SU-DHL-6 (cell line): ENCODE measurements at regions not wholly inside any gene's neighbourhood (a gene's known extent, or its start where the extent isn't known, plus 50 kb on each side); places are given as distances from the start of the nearest gene placed in this dataset.

Experiments
- H2AFZ ChIP-seq: fragments of 200-600 bp; sonication (generic); 2 replicates; pipeline ENCODE4 v1.6.1; 2014; ENCODE audit warnings: low read depth, mild to moderate bottlenecking, moderate library complexity, mixed read lengths, antibody characterized with exemption, low read length; ENCODE audit not compliant: severe bottlenecking
- H3F3A ChIP-seq: fragments of 200-600 bp; shearing (Covaris generic); 2 replicates; pipeline ENCODE4 v1.6.0; 2016; ENCODE audit warnings: antibody characterized with exemption, mild to moderate bottlenecking; ENCODE audit not compliant: insufficient read depth
- H3K27ac ChIP-seq: fragments of 200-600 bp; sonication (generic); 2 replicates; pipeline ENCODE4 v1.5.1; 2016; ENCODE audit warnings: low read depth, mild to moderate bottlenecking, low read length, moderate library complexity, mixed read lengths
- H3K27me3 ChIP-seq: fragments of 200-600 bp; sonication (generic), shearing (Covaris generic); 2 replicates; pipeline ENCODE4 v1.6.0; 2014; ENCODE audit warnings: mild to moderate bottlenecking, low read length
- H3K36me3 ChIP-seq: fragments of 200-600 bp; sonication (generic); 2 replicates; pipeline ENCODE4 v1.6.1; 2014; ENCODE audit warnings: mild to moderate bottlenecking, low read length, mixed read lengths
- H3K4me2 ChIP-seq: fragments of 300-600, 200-600 bp; shearing (Covaris generic), sonication (generic); 2 replicates; pipeline ENCODE4 v1.6.0; 2014; ENCODE audit warnings: low read length, low read depth, mild to moderate bottlenecking; ENCODE audit not compliant: poor library complexity, severe bottlenecking
- H3K4me3 ChIP-seq: fragments of 200-600 bp; sonication (generic); 2 replicates; pipeline ENCODE4 v1.5.1; 2014; ENCODE audit warnings: antibody characterized with exemption, low read length, mild to moderate bottlenecking, mixed read lengths; ENCODE audit not compliant: insufficient read depth, poor library complexity, severe bottlenecking
- H3K79me2 ChIP-seq: fragments of 200-600 bp; sonication (generic); 2 replicates; pipeline ENCODE4 v1.6.1; 2014; ENCODE audit warnings: mild to moderate bottlenecking, low read length, moderate library complexity; ENCODE audit not compliant: insufficient read depth
- H3K9ac ChIP-seq: fragments of 200-600 bp; sonication (generic); 2 replicates; pipeline ENCODE4 v1.7.0; 2014; ENCODE audit warnings: mild to moderate bottlenecking, low read length
- H3K9me2 ChIP-seq: fragments of 200-600 bp; sonication (generic); replicated peaks from 2 replicates; pipeline ENCODE4 v1.6.1; 2014; ENCODE audit warnings: low read length; ENCODE audit not compliant: insufficient read depth
- H3K9me3 ChIP-seq: fragments of 200-600 bp; sonication (generic); 2 replicates; pipeline ENCODE4 v1.6.1; 2014; ENCODE audit warnings: low read length, mixed read lengths; ENCODE audit not compliant: insufficient read depth
- H4K20me1 ChIP-seq: fragments of 200-600 bp; sonication (generic); 2 replicates; pipeline ENCODE4 v1.6.1; 2014; ENCODE audit warnings: low read depth, mild to moderate bottlenecking, antibody characterized with exemption, low read length, moderate library complexity, mixed read lengths
- EZH2phosphoT487 ChIP-seq: fragments of 200-600 bp; sonication (generic), shearing (Covaris generic); conservative IDR thresholded peaks from 2 replicates; pipeline ENCODE4 v1.6.1; 2018; ENCODE audit warnings: mild to moderate bottlenecking, antibody characterized with exemption, low read length, moderate library complexity, mixed read lengths
- TF ChIP-seq, protein P1 (sequence below): fragments of 200-600 bp; sonication (generic); IDR thresholded peaks from one replicate; pipeline ENCODE4 v1.5.1; 2017; ENCODE audit warnings: antibody characterized with exemption, mild to moderate bottlenecking, low read length, moderate library complexity; ENCODE audit not compliant: insufficient read depth, poor library complexity, severe bottlenecking

- Histone ChIP-seq H3K4me2 (no peak overlapping the region), H2AFZ (no peak overlapping the region), H4K20me1 (no peaks in the 10 kb centered on the region), H3F3A (no peaks in the 10 kb centered on the region), H3K9me3 (no peaks in the 10 kb centered on the region), H3K4me3 (no peak overlapping the region), H3K27me3 (no peaks in the 10 kb centered on the region), H3K9ac (no peak overlapping the region), H3K36me3 (no peaks in the 10 kb centered on the region), H3K27ac (no peak overlapping the region), H3K79me2 (no peaks in the 10 kb centered on the region), H3K9me2 (no peaks in the 10 kb centered on the region)
- TF ChIP-seq EZH2phosphoT487: no peak
- TF ChIP-seq, protein P1, sequence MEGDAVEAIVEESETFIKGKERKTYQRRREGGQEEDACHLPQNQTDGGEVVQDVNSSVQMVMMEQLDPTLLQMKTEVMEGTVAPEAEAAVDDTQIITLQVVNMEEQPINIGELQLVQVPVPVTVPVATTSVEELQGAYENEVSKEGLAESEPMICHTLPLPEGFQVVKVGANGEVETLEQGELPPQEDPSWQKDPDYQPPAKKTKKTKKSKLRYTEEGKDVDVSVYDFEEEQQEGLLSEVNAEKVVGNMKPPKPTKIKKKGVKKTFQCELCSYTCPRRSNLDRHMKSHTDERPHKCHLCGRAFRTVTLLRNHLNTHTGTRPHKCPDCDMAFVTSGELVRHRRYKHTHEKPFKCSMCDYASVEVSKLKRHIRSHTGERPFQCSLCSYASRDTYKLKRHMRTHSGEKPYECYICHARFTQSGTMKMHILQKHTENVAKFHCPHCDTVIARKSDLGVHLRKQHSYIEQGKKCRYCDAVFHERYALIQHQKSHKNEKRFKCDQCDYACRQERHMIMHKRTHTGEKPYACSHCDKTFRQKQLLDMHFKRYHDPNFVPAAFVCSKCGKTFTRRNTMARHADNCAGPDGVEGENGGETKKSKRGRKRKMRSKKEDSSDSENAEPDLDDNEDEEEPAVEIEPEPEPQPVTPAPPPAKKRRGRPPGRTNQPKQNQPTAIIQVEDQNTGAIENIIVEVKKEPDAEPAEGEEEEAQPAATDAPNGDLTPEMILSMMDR: no peak
Observed at GRCh38 chr5:13179407-13180087, 764.9 kb downstream of the DNAH5 start.

DNA sequence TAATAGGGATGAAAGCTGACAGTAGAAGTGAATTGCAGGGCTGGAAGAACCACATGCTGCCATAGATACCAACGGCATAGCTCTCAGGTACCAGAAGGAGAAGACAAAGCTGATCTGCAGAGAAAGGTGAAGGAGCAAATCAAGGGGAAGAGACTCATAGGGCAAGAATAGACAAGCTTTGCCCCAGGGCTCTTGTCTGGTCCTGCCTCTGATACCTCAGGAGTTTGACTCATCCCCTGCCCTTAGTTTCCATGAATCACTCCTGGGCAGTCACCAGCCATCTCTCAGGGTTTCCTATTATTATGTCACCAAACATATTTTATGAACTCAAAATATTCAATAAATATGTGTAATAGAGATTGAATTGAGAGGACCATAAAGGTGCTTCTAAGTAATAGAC, 800.9 kb downstream of the DNAH5 start:
- no peaks in the 10 kb centered on the region for H3K9me3 ChIP-seq
- no peak overlapping the region for H2AFZ ChIP-seq
- no peaks in the 10 kb centered on the region for H4K20me1 ChIP-seq
- H3K27me3 ChIP-seq: no peaks in the 10 kb centered on the region
- H3K27ac ChIP-seq: no peak overlapping the region
- H3K4me2 ChIP-seq: no peak overlapping the region
- no peaks in the 10 kb centered on the region for H3K9me2 ChIP-seq
- H3K9ac ChIP-seq: no peak overlapping the region
- H3F3A ChIP-seq: no peaks in the 10 kb centered on the region
- no peaks in the 10 kb centered on the region for H3K79me2 ChIP-seq
- no peaks in the 10 kb centered on the region for H3K36me3 ChIP-seq
- TF ChIP-seq EZH2phosphoT487: no peak
- TF ChIP-seq, protein P1: no peak
- H3K4me3 ChIP-seq: no peak overlapping the region

GRCh38 chr5:13143214-13143613, 801.3 kb downstream of the DNAH5 start:
- Histone ChIP-seq H3K79me2 (no peaks in the 10 kb centered on the region), H3F3A (no peaks in the 10 kb centered on the region), H4K20me1 (no peaks in the 10 kb centered on the region), H3K36me3 (no peaks in the 10 kb centered on the region), H3K9me3 (no peaks in the 10 kb centered on the region), H3K27me3 (no peaks in the 10 kb centered on the region), H3K4me3 (no peak overlapping the region), H3K4me2 (no peak overlapping the region), H3K9ac (no peak overlapping the region), H3K9me2 (no peaks in the 10 kb centered on the region), H3K27ac (no peak overlapping the region), H2AFZ (no peak overlapping the region)
- TF ChIP-seq, protein P1: no peak
- no peak for TF ChIP-seq EZH2phosphoT487
